ENCODE measurements at regions not wholly inside any gene's neighbourhood (a gene's known extent, or its start where the extent isn't known, plus 50 kb on each side); places are given as distances from the start of the nearest gene placed in this dataset.

DNA sequence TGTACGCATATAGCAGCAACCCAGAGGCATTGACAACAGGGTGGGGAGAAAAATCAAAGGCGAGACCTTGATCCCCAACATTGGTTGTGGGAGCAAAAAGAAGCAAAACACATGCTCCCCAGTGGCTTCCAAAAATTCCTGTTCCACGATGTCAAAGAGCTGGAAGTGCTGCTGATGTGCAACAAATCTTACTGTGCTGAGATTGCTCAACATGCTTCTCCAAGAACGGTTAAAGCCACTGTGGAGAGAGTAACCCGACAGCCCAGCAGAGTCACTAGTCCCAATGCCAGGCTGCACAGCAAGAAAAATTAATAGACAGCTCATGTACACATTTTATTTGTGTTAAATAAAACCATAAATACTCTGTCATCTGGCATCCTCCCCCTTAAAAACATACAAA, 179.9 kb upstream of the PFN2 start:
- no peak overlapping the region for H3K4me3 ChIP-seq (ENCODE audit: extremely low read depth in 1 of 4, insufficient read depth in 2 of 4, low read depth in 3 of 4, low read length in 4 of 4)
- no peak for TF ChIP-seq SAP30 (IDR thresholded peaks at IDR 0.05; ENCODE audit: insufficient read depth, insufficient replicate concordance, low read length)
- no peak for TF ChIP-seq POLR2A (IDR thresholded peaks at IDR 0.05; ENCODE audit: control extremely low read depth in 1 of 2, low read depth in 2 of 2, low read length in 2 of 2)
- no peak for TF ChIP-seq HDAC6 (IDR thresholded peaks at IDR 0.05; ENCODE audit: low read depth, low read length)
- TF ChIP-seq SIRT6 (IDR thresholded peaks at IDR 0.05; ENCODE audit: low read length) = no peak
- TF ChIP-seq RNF2 (IDR thresholded peaks at IDR 0.05; ENCODE audit: borderline replicate concordance, low read depth, low read length, missing control alignments, poor library complexity, severe bottlenecking) = no peak
- no peak for TF ChIP-seq KDM5A (IDR thresholded peaks at IDR 0.05; ENCODE audit: low read length)
- TF ChIP-seq ZNF274 (IDR thresholded peaks at IDR 0.05; ENCODE audit: borderline replicate concordance, extremely low read depth, low read length) = no peak
- TF ChIP-seq BCL11A (IDR thresholded peaks at IDR 0.05; ENCODE audit: low read depth in 2 of 2, low read length in 2 of 2) = no peak
- no peak for TF ChIP-seq CTBP2 (IDR thresholded peaks at IDR 0.05; ENCODE audit: borderline replicate concordance, insufficient read depth, insufficient read length, low read length)
- no peak for TF ChIP-seq CBX5 (IDR thresholded peaks at IDR 0.05; ENCODE audit: low read depth, low read length)
- TF ChIP-seq POU5F1 (IDR thresholded peaks at IDR 0.05; ENCODE audit: low read depth, low read length) = no peak
- no peak overlapping the region for H3K4me2 ChIP-seq (ENCODE audit: insufficient read depth in 1 of 2, low read depth in 2 of 2, low read length in 2 of 2)
- ChIA-PET CTCF (ENCODE audit: partially characterized antibody) (interaction anchor here (0.6 to 3.9 kb wide), 3 partner anchors 8 to 32 kb away, joined by 3 to 16 read pairs (median 3); no protein-coding TSS in a partner anchor), POLR2A (ENCODE audit: partially characterized antibody) (no interaction called here)
- H3K9me3 ChIP-seq (ENCODE audit: insufficient read depth in 2 of 2, low read depth in 1 of 2, low read length in 1 of 2) = peaks cover 0 to 5% of the 10 kb centered on the region in 2 experiments; a peak in 1 of 4 replicates
- no peaks in the 10 kb centered on the region for H3K27me3 ChIP-seq (replicated peaks in 1 of 4; ENCODE audit: control insufficient read depth in 3 of 4, extremely low read depth in 1 of 4, insufficient read depth in 3 of 4, low read length in 3 of 4)
- H3K14ac ChIP-seq (ENCODE audit: insufficient read length) = no peak overlapping the region
- no peak overlapping the region for H4K91ac ChIP-seq (replicated peaks; ENCODE audit: insufficient read length, low read length)
- no peak overlapping the region for H3K18ac ChIP-seq (ENCODE audit: extremely low read depth, low read length)
- H3K4ac ChIP-seq (replicated peaks; ENCODE audit: insufficient read length, low read depth, low read length) = no peak overlapping the region
- H2AK5ac ChIP-seq (ENCODE audit: low read depth, low read length) = no peak overlapping the region
- H4K8ac ChIP-seq (ENCODE audit: extremely low read depth, insufficient read depth, low read length) = no peak overlapping the region
- H4K5ac ChIP-seq (ENCODE audit: insufficient read length, low read depth, low read length) = no peak overlapping the region
- no peak overlapping the region for H3K27ac ChIP-seq (ENCODE audit: low read depth, low read length)
- no peak overlapping the region for H2BK20ac ChIP-seq (ENCODE audit: low read length)
- no peaks in the 10 kb centered on the region for H4K20me1 ChIP-seq (replicated peaks in 1 of 2; ENCODE audit: control insufficient read depth in 1 of 2, insufficient read depth in 2 of 2, low read length in 2 of 2)
- no peak overlapping the region for H2BK5ac ChIP-seq (ENCODE audit: low read depth, low read length)
- H3K23ac ChIP-seq (ENCODE audit: insufficient read length) = no peak overlapping the region
- no peak overlapping the region for H2BK15ac ChIP-seq (ENCODE audit: low read length)
- no peaks in the 10 kb centered on the region for H3K23me2 ChIP-seq (ENCODE audit: low read depth, low read length)
- no peaks in the 10 kb centered on the region for H3K36me3 ChIP-seq (ENCODE audit: control insufficient read depth in 2 of 4, insufficient read depth in 4 of 4, low read length in 3 of 4)
- H3K9ac ChIP-seq (replicated peaks in 1 of 4; ENCODE audit: extremely low read depth in 1 of 4, low read depth in 3 of 4, low read length in 3 of 4) = no peak overlapping the region
- 93% methylated on average over 5 of the region's 5 CpGs; no CpG with 5 or more reads in 1 of the 2 experiments for WGBS, 2 experiments (ENCODE audit: extremely low coverage in 1 of 2, insufficient coverage in 1 of 2, insufficient read length in 1 of 2, insufficient replicate concordance in 2 of 2, low coverage in 1 of 2, low lambda C conversion rate in 2 of 2, missing lambda C conversion rate in 1 of 2)
- no peak overlapping the region for H2BK12ac ChIP-seq (ENCODE audit: low read depth, low read length)
- no peaks in the 10 kb centered on the region for H3K4me1 ChIP-seq (replicated peaks in 1 of 4; ENCODE audit: control insufficient read depth in 3 of 4, insufficient read depth in 4 of 4, low read length in 3 of 4)
- no peak overlapping the region for H2AFZ ChIP-seq (ENCODE audit: low read length)
- FAIRE-seq (no peak), DNase-seq (ENCODE audit: low read depth in 1 of 2, low spot score in 2 of 2) (no peak)
- H3K56ac ChIP-seq (replicated peaks; ENCODE audit: insufficient read length, low read depth, low read length) = no peak overlapping the region
- H3K79me2 ChIP-seq (ENCODE audit: control insufficient read depth in 1 of 2, insufficient read depth in 2 of 2, low read length in 2 of 2) = no peaks in the 10 kb centered on the region
- H3K79me1 ChIP-seq (ENCODE audit: low read depth, low read length) = no peaks in the 10 kb centered on the region
- no peak overlapping the region for H2BK120ac ChIP-seq (replicated peaks; ENCODE audit: low read depth, low read length)
